ENCODE measurements at regions not wholly inside any gene's neighbourhood (a gene's known extent, or its start where the extent isn't known, plus 50 kb on each side); places are given as distances from the start of the nearest gene placed in this dataset.

DNA sequence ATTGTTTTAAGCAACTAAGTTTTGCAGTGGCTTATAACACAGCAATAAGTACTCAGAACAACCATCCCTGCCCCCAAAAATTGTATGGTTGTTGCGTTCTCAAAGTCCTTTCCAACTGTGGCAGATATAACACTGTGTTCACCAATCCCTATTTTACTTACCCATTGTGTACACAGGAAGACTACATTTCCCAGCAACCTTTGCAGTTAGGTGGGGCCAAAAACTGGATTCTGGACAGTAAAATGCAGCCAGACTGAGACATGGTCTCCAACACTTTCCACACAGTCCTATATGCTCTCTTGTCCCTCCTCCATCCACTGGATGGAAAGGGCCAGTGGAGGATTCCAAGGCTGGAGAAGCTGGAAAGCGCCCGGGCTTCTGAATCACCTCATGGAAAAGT lies 523.6 kb downstream of the BCOR start:
- intact Hi-C loops (cut with micrococcal nuclease) = no loop called here
- Histone ChIP-seq H3K27ac (ENCODE audit: low read length) (no peak overlapping the region), H3K9me3 (ENCODE audit: low read length) (no peaks in the 10 kb centered on the region), H4K20me1 (ENCODE audit: low read length) (no peaks in the 10 kb centered on the region), H3K4me3 (ENCODE audit: low read length) (no peak overlapping the region), H3K27me3 (ENCODE audit: low read length) (peaks cover 6% of the 10 kb centered on the region; the same call in 1 of the 2 replicates), H3K4me1 (ENCODE audit: insufficient read depth, low read length) (no peaks in the 10 kb centered on the region), H3F3A (ENCODE audit: low read length, unreplicated experiment) (no peaks in the 10 kb centered on the region), H3K79me2 (ENCODE audit: low read length) (no peaks in the 10 kb centered on the region), H3K9me2 (replicated peaks; ENCODE audit: low read length) (no peaks in the 10 kb centered on the region), H3K9ac (ENCODE audit: low read length) (no peak overlapping the region), H3K36me3 (ENCODE audit: low read depth, low read length) (no peaks in the 10 kb centered on the region), H2AFZ (ENCODE audit: low read length) (no peak overlapping the region), H3K4me2 (ENCODE audit: low read length) (no peak overlapping the region)
- CTCF ChIA-PET = no interaction called here
- peak; percentile 1 for DNase-seq
- TF ChIP-seq EZH2 (IDR thresholded peaks at IDR 0.05; ENCODE audit: low read length, unreplicated experiment) (no peak), EZH2phosphoT487 (IDR thresholded peaks at IDR 0.05; ENCODE audit: borderline replicate concordance, low read length) (no peak)
- TF ChIP-seq, protein P1, sequence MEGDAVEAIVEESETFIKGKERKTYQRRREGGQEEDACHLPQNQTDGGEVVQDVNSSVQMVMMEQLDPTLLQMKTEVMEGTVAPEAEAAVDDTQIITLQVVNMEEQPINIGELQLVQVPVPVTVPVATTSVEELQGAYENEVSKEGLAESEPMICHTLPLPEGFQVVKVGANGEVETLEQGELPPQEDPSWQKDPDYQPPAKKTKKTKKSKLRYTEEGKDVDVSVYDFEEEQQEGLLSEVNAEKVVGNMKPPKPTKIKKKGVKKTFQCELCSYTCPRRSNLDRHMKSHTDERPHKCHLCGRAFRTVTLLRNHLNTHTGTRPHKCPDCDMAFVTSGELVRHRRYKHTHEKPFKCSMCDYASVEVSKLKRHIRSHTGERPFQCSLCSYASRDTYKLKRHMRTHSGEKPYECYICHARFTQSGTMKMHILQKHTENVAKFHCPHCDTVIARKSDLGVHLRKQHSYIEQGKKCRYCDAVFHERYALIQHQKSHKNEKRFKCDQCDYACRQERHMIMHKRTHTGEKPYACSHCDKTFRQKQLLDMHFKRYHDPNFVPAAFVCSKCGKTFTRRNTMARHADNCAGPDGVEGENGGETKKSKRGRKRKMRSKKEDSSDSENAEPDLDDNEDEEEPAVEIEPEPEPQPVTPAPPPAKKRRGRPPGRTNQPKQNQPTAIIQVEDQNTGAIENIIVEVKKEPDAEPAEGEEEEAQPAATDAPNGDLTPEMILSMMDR (conservative IDR thresholded peaks at IDR 0.05; ENCODE audit: low read depth, low read length) = no peak
- no peak for ATAC-seq
- POLR2A ChIA-PET (ENCODE audit: unreplicated experiment) = no interaction called here
- BruUV-seq (replicated peaks) = no TSS peak

DNA sequence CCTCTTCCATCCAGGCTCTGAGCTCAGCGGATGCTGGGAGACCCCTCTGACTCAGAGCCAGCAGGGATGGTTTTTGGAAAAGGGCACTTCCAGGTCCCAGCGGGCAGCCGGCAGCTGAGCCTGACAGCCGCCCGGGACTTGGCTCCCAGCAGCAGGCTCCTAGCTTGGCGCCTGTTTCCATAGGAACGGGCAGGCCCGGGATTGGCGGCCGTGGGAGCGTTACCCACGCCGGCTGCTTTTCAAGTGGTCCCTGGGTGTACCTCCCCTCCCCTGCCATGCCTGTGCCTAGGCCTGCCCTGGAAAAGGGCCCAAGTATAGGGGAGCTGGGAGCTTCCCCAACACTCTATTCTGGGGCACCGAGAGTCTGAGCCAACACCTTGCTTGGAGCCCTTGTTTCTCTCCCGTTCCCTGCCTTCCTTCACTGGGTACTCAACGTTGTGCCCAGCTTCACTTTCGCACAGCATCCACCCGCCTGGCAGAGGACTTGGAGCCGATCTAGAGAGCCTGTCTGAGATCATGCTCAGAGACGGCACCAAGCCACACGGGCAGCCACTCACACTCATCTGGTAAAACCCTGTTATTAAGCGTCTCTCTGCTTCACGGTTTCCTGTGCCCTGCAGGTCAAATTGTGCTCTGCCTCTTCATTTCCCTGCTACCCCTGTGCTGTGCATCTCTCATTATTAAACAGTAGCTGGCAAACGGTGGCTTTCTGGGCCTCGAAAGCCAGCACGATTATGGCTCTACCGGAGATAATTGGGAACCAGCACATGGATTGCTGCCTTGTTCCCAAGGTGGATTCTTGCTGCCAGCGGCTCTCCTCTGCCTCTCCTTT lies 521.5 kb downstream of the BCOR start:
- Histone ChIP-seq H3K4me1 (ENCODE audit: insufficient read depth, low read length) (no peaks in the 10 kb centered on the region), H3K9ac (ENCODE audit: low read length) (no peak overlapping the region), H3F3A (ENCODE audit: low read length, unreplicated experiment) (no peaks in the 10 kb centered on the region), H3K79me2 (ENCODE audit: low read length) (no peaks in the 10 kb centered on the region), H2AFZ (ENCODE audit: low read length) (no peak overlapping the region), H3K9me2 (replicated peaks; ENCODE audit: low read length) (no peaks in the 10 kb centered on the region), H3K27ac (ENCODE audit: low read length) (no peak overlapping the region), H3K9me3 (ENCODE audit: low read length) (no peaks in the 10 kb centered on the region), H3K4me3 (ENCODE audit: low read length) (no peak overlapping the region), H3K4me2 (ENCODE audit: low read length) (no peak overlapping the region), H4K20me1 (ENCODE audit: low read length) (no peaks in the 10 kb centered on the region), H3K36me3 (ENCODE audit: low read depth, low read length) (no peaks in the 10 kb centered on the region), H3K27me3 (ENCODE audit: low read length) (peaks cover 7% of the 10 kb centered on the region; the same call in 1 of the 2 replicates)
- no peak for ATAC-seq
- TF ChIP-seq, protein P1 (conservative IDR thresholded peaks at IDR 0.05; ENCODE audit: low read depth, low read length) = no peak
- no peak for TF ChIP-seq EZH2phosphoT487 (IDR thresholded peaks at IDR 0.05; ENCODE audit: borderline replicate concordance, low read length)
- no peak for TF ChIP-seq EZH2 (IDR thresholded peaks at IDR 0.05; ENCODE audit: low read length, unreplicated experiment)
- ChIA-PET POLR2A (ENCODE audit: unreplicated experiment) (interaction anchor here (0.6 kb wide), 1 partner anchor 340 kb away, joined by 3 read pairs; no protein-coding TSS in a partner anchor), CTCF (no interaction called here)
- DNase-seq = no peak
- intact Hi-C loops (cut with micrococcal nuclease) = no loop called here
- BruUV-seq (replicated peaks) = no TSS peak
